MCF 10A (cell line): ENCODE measurements at regions not wholly inside any gene's neighbourhood (a gene's known extent, or its start where the extent isn't known, plus 50 kb on each side); places are given as distances from the start of the nearest gene placed in this dataset.

Experiments
- BruUV-seq: library from RNA; stranded (reverse); fragments of 400-500 nt; replicated peaks from 2 replicates; lab custom pipeline; 2021; lab: Mats Ljungman, UMichigan
- CTCF ChIA-PET: fragments of 300-600 bp; sonication (Branson Sonifier 250); formaldehyde crosslinking; extraction: SDS; loops from one replicate; lab custom pipeline; 2021; ENCODE audit warnings: antibody characterized with exemption, inconsistent platforms; lab: Yijun Ruan, JAX
- POLR2A ChIA-PET: fragments of 300-600, 350-650 bp; sonication (Branson Sonifier 250); formaldehyde crosslinking; extraction: SDS; loops from one replicate; lab custom pipeline; 2020; ENCODE audit warnings: antibody characterized with exemption, inconsistent platforms; lab: Yijun Ruan, JAX
- DNase-seq: peaks from one replicate; pipeline ENCODE4 v3.0.0-alpha.2; 2018; ENCODE audit not compliant: unreplicated experiment
- H3K27ac Mint-ChIP-seq: one replicate; pipeline ENCODE4 v1.8.0; 2022; ENCODE audit warnings: mild to moderate bottlenecking, low read depth, mixed read lengths; ENCODE audit not compliant: unreplicated experiment
- H3K27me3 Mint-ChIP-seq: one replicate; pipeline ENCODE4 v1.8.0; 2022; ENCODE audit warnings: mixed read lengths; ENCODE audit not compliant: insufficient read depth, unreplicated experiment
- H3K36me3 Mint-ChIP-seq: one replicate; pipeline ENCODE4 v1.8.0; 2022; ENCODE audit warnings: mild to moderate bottlenecking, moderate library complexity, mixed read lengths; ENCODE audit not compliant: insufficient read depth, unreplicated experiment
- H3K4me1 Mint-ChIP-seq: one replicate; pipeline ENCODE4 v1.8.0; 2022; ENCODE audit warnings: mixed read lengths; ENCODE audit not compliant: insufficient read depth, unreplicated experiment
- H3K4me3 Mint-ChIP-seq: one replicate; pipeline ENCODE4 v1.8.0; 2022; ENCODE audit warnings: mild to moderate bottlenecking, moderate library complexity, mixed read lengths; ENCODE audit not compliant: unreplicated experiment
- H3K9me3 Mint-ChIP-seq: one replicate; pipeline ENCODE4 v1.8.0; 2022; ENCODE audit warnings: mixed read lengths; ENCODE audit not compliant: unreplicated experiment
- intact Hi-C: fragments of 100-400 bp; cut with micrococcal nuclease; formaldehyde crosslinking; loops from 2 replicates; pipeline ENCODE4 v1.14.1; 2022
- TF ChIP-seq, protein P1 (sequence below): fragments of 200-600 bp; IDR thresholded peaks from one replicate; pipeline ENCODE4 v1.8.0; 2022; ENCODE audit warnings: antibody characterized with exemption, mild to moderate bottlenecking; ENCODE audit not compliant: unreplicated experiment

DNA sequence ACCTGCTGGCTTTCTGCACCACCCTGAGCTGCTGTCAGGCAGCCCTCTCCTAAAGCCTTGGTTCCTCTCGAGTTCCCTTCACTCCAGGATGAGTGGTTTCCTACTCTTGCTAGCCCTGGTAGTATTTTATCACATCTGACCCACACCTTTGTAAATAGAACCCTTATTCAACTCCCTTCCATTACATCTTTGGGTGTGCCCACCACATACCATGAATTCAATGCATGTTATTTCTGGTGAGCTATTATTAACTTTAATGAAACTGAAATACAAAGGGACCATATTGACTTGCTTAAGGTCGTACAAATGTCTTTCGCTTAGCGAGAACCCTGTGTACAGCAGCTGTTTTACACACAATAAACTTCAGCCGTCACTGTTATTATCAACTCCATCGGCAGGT, 521.3 kb downstream of the GRIN2A start:
- Mint-ChIP-seq H3K27ac (no peak overlapping the region), H3K4me3 (no peak overlapping the region), H3K4me1 (no peaks in the 10 kb centered on the region), H3K27me3 (no peaks in the 10 kb centered on the region), H3K9me3 (peaks cover 30% of the 10 kb centered on the region), H3K36me3 (no peaks in the 10 kb centered on the region)
- no peak for DNase-seq
- ChIA-PET CTCF (interaction anchor here (0.6 kb wide), 1 partner anchor 828 kb away, joined by 3 read pairs; no protein-coding TSS in a partner anchor), POLR2A (no interaction called here)
- intact Hi-C loops: no loop called here
- TF ChIP-seq, protein P1, sequence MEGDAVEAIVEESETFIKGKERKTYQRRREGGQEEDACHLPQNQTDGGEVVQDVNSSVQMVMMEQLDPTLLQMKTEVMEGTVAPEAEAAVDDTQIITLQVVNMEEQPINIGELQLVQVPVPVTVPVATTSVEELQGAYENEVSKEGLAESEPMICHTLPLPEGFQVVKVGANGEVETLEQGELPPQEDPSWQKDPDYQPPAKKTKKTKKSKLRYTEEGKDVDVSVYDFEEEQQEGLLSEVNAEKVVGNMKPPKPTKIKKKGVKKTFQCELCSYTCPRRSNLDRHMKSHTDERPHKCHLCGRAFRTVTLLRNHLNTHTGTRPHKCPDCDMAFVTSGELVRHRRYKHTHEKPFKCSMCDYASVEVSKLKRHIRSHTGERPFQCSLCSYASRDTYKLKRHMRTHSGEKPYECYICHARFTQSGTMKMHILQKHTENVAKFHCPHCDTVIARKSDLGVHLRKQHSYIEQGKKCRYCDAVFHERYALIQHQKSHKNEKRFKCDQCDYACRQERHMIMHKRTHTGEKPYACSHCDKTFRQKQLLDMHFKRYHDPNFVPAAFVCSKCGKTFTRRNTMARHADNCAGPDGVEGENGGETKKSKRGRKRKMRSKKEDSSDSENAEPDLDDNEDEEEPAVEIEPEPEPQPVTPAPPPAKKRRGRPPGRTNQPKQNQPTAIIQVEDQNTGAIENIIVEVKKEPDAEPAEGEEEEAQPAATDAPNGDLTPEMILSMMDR: no peak
- no TSS peak for BruUV-seq

DNA sequence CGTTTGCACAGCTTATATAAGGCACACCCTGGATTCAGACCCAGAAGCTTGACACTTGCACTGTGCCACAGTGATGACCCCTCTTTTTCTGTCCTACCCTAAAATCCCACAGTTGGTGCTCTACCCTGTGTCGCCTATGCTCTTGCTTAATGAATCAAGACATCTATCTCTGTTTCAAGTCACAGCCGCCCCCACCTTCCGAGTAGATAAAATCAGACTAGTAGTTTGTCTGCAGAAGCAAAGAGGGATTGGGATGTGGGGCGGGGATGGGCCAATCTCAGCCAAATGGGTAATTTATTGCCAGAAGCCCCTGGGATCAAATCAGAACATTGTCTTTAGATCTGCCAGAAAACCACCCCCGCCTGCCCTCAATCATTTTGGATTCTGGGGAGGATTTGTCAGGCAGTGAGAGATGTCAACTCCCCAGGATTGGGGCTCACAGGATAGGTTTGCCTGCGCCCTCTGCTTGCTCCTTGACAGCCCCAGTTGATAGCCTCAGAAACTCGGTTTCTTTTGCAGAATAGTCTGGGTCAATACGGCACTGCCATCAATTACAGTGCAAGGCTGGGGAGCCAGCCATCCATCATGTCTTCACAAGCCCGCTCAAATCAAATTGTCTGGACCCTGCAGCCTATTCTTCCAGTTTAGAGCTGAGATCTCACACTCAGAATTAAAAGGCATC, 520.8 kb downstream of the GRIN2A start:
- no TSS peak for BruUV-seq
- ChIA-PET CTCF (interaction anchor here (0.6 to 0.7 kb wide), 2 partner anchors 10 to 828 kb away, joined by 3 read pairs; no protein-coding TSS in a partner anchor), POLR2A (no interaction called here)
- Mint-ChIP-seq H3K4me1 (no peaks in the 10 kb centered on the region), H3K4me3 (no peak overlapping the region), H3K27ac (no peak overlapping the region), H3K36me3 (no peaks in the 10 kb centered on the region), H3K9me3 (peaks cover 35% of the 10 kb centered on the region), H3K27me3 (no peaks in the 10 kb centered on the region)
- intact Hi-C loops: no loop called here
- DNase-seq: no peak
- TF ChIP-seq, protein P1: no peak

DNA sequence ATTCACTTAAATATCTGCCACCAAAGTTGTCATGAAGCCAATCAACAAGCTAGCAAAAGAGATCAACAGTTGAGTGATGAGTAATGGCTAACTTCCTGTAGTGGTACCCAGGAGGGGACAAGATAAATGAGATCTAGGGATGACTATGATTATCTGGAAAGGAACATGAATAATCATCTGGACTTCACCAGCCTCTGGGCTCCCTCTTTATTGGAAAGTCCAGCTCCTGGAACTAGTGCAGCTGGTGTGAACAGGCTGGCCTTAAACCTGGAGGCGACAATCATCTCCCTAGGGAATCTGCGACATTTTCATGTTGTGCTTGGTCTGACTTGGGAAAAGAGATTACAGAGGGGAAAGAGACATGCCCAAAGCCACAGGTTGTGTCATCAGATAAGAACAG, 518.6 kb downstream of the GRIN2A start:
- H3K4me1 Mint-ChIP-seq: no peaks in the 10 kb centered on the region
- H3K9me3 Mint-ChIP-seq: peaks cover 35% of the 10 kb centered on the region
- H3K36me3 Mint-ChIP-seq: no peaks in the 10 kb centered on the region
- POLR2A ChIA-PET: no interaction called here
- BruUV-seq: no TSS peak
- TF ChIP-seq, protein P1: no peak
- no peak overlapping the region for H3K27ac Mint-ChIP-seq
- H3K4me3 Mint-ChIP-seq: no peak overlapping the region
- CTCF ChIA-PET: interaction anchor here (1.0 to 1.4 kb wide), 2 partner anchors 11 to 15 kb away, joined by 3 to 5 read pairs; no protein-coding TSS in a partner anchor
- no peaks in the 10 kb centered on the region for H3K27me3 Mint-ChIP-seq
- intact Hi-C loops: no loop called here
- DNase-seq: no peak

DNA sequence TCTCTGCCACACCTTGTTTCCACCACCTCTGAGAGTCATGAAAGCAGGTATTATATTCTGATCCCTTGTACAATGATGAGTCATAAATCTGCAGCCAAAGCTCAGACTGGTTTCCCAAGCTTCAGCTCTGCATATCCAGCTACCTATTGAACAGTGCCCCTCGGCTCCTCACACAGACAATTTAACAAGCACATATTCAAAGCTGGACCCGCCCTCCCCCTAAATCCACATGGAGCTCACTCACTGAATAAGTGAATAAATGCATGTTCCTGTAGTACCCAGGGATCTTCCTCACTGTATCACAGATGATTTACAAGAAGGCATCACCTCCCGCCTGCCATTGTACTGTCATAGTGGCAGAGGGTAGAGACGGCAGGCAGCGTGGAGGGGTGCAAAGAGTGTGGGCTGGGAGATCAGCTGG, 516.4 kb downstream of the GRIN2A start:
- TF ChIP-seq, protein P1: no peak
- H3K27me3 Mint-ChIP-seq: no peaks in the 10 kb centered on the region
- H3K36me3 Mint-ChIP-seq: no peaks in the 10 kb centered on the region
- no peak overlapping the region for H3K4me3 Mint-ChIP-seq
- CTCF ChIA-PET: interaction anchor here (0.8 kb wide), 1 partner anchor 18 kb away, joined by 6 read pairs; no protein-coding TSS in a partner anchor
- BruUV-seq: no TSS peak
- H3K27ac Mint-ChIP-seq: no peak overlapping the region
- intact Hi-C loops: no loop called here
- H3K4me1 Mint-ChIP-seq: no peaks in the 10 kb centered on the region
- peaks cover 34% of the 10 kb centered on the region for H3K9me3 Mint-ChIP-seq
- no peak for DNase-seq
- POLR2A ChIA-PET: no interaction called here
